ENCODE measurements at regions not wholly inside any gene's neighbourhood (a gene's known extent, or its start where the extent isn't known, plus 50 kb on each side); places are given as distances from the start of the nearest gene placed in this dataset.

- H3K4me1 ChIP-seq (ENCODE audit: control insufficient read depth, extremely low read depth, insufficient read depth, low read length): no peaks in the 10 kb centered on the region
- DNase-seq (ENCODE audit: low read depth, low spot score) (no peak), FAIRE-seq (no peak)
- H3K36me3 ChIP-seq (ENCODE audit: control insufficient read depth in 2 of 2, extremely low read depth in 1 of 2, insufficient read depth in 2 of 2, low read length in 2 of 2): no peaks in the 10 kb centered on the region
- ChIA-PET POLR2A (no interaction called here), CTCF (no interaction called here)
- no peak overlapping the region for H3K4me2 ChIP-seq (ENCODE audit: insufficient read depth, low read length)
- no peaks in the 10 kb centered on the region for H3K79me2 ChIP-seq (ENCODE audit: control insufficient read depth, insufficient read depth, low read length)
- no peaks in the 10 kb centered on the region for H3K9me3 ChIP-seq (replicated peaks; ENCODE audit: control insufficient read depth, insufficient read depth, low read length)
- H3K4me3 ChIP-seq (replicated peaks in 1 of 3; ENCODE audit: insufficient read depth in 1 of 3, low read depth in 1 of 3, low read length in 3 of 3): no peak overlapping the region
- H3K27ac ChIP-seq (ENCODE audit: insufficient read depth, low read depth, low read length): no peak overlapping the region
- no peaks in the 10 kb centered on the region for H3K27me3 ChIP-seq (ENCODE audit: control insufficient read depth in 2 of 2, insufficient read depth in 2 of 2, low read length in 2 of 2)
- intact Hi-C loops (cut with micrococcal nuclease): no loop called here
- no TSS peak for BruUV-seq (replicated peaks)
- dilution Hi-C loops (cut with MboI; ENCODE audit: extremely low pct_ligation_motif_present, low sequenced_read_pairs): no loop called here
- no peaks in the 10 kb centered on the region for H4K20me1 ChIP-seq (replicated peaks; ENCODE audit: control insufficient read depth, extremely low read depth, insufficient read depth, low read length)
- no peaks in the 10 kb centered on the region for H3K9me1 ChIP-seq (replicated peaks; ENCODE audit: control insufficient read depth, extremely low read depth, insufficient read depth, low read length)
- H2AFZ ChIP-seq (ENCODE audit: low read depth, low read length): no peak overlapping the region
- TF ChIP-seq FOS (IDR thresholded peaks at IDR 0.05; ENCODE audit: borderline replicate concordance, insufficient read depth, low read length): no peak
- no peak for TF ChIP-seq MAX (IDR thresholded peaks at IDR 0.05; ENCODE audit: insufficient read depth, insufficient read length)
- TF ChIP-seq POLR2A (IDR thresholded peaks at IDR 0.05; ENCODE audit: low read depth, low read length): no peak
- no peak for TF ChIP-seq JUN (IDR thresholded peaks at IDR 0.05; ENCODE audit: borderline replicate concordance, insufficient read depth, insufficient read length, low read depth)
- TF ChIP-seq GATA2 (IDR thresholded peaks at IDR 0.05; ENCODE audit: insufficient read depth, insufficient read length, low read depth, low read length): no peak
- TF ChIP-seq CTCF (IDR thresholded peaks at IDR 0.05; ENCODE audit: extremely low read depth in 1 of 2, insufficient read depth in 1 of 2, low read depth in 1 of 2, low read length in 2 of 2): no peak
- no peak for TF ChIP-seq EZH2 (IDR thresholded peaks at IDR 0.05; ENCODE audit: borderline replicate concordance, low read depth, low read length, severe bottlenecking)
- TF ChIP-seq POLR2AphosphoS5 (IDR thresholded peaks at IDR 0.05; ENCODE audit: insufficient read depth, low read depth, low read length): no peak
- no peak overlapping the region for H3K9ac ChIP-seq (replicated peaks; ENCODE audit: extremely low read depth, insufficient read depth, low read length)
Measured at GRCh38 chr9:90953200-90953599, 151.6 kb downstream of the SYK start.
